Activated T-helper 1 cell treated with Interleukin-2 at 50 U/mL for 16 hours (primary cell): ENCODE measurements at regions not wholly inside any gene's neighbourhood (a gene's known extent, or its start where the extent isn't known, plus 50 kb on each side); places are given as distances from the start of the nearest gene placed in this dataset.
"Not testable (repeated sequence)": the region's sequence is repeated elsewhere in the genome, so short reads cannot be mapped to it uniquely, and the experiment has no call there.

ENCODE experiments used
- DNase-seq: peaks from one replicate; pipeline ENCODE4 v3.0.0-alpha.2; 2020; ENCODE audit warnings: low read depth

GRCh38 chr2:216943109-216943508, 83.2 kb upstream of the TNP1 start:
- DNase-seq, result no peak

GRCh38 chr2:216942465-216942864, 82.6 kb upstream of the TNP1 start:
- DNase-seq, result no peak

- no peak for DNase-seq
Observed at GRCh38 chr2:216942016-216942415, 82.2 kb upstream of the TNP1 start.

- no peak for DNase-seq
Observed at GRCh38 chr2:216936954-216937357, 77.1 kb upstream of the TNP1 start.

- no peak for DNase-seq
Observed at GRCh38 chr2:216934623-216935022, 74.8 kb upstream of the TNP1 start.

- DNase-seq, result no peak
Observed at GRCh38 chr2:216934151-216934550, 74.3 kb upstream of the TNP1 start.

- no peak for DNase-seq
Observed at GRCh38 chr2:216932863-216933548, 73.1 kb upstream of the TNP1 start.

GRCh38 chr2:216932113-216932862, 72.4 kb upstream of the TNP1 start:
- no peak for DNase-seq

- DNase-seq, result no peak
Observed at GRCh38 chr2:216930716-216931115, 70.9 kb upstream of the TNP1 start.

GRCh38 chr2:216929338-216929737, 69.5 kb upstream of the TNP1 start:
- DNase-seq, result not testable (repeated sequence)

- no peak for DNase-seq
Observed at GRCh38 chr2:216927163-216927562, 67.3 kb upstream of the TNP1 start.

GRCh38 chr2:216925636-216926366, 65.9 kb upstream of the TNP1 start:
- DNase-seq, result no peak

- no peak for DNase-seq
Observed at GRCh38 chr2:216925006-216925405, 65.1 kb upstream of the TNP1 start.

GRCh38 chr2:216923706-216924105, 63.8 kb upstream of the TNP1 start:
- no peak for DNase-seq

GRCh38 chr2:216922175-216922780, 62.4 kb upstream of the TNP1 start:
- no peak for DNase-seq

GRCh38 chr2:216920937-216921456, 61.1 kb upstream of the TNP1 start:
- no peak for DNase-seq

- DNase-seq, result no peak
Observed at GRCh38 chr2:216920143-216920876, 60.4 kb upstream of the TNP1 start.

GRCh38 chr2:216918088-216918680, 58.3 kb upstream of the TNP1 start:
- no peak for DNase-seq

GRCh38 chr2:216916956-216917650, 57.2 kb upstream of the TNP1 start:
- no peak for DNase-seq

GRCh38 chr2:216915557-216916150, 55.8 kb upstream of the TNP1 start:
- DNase-seq, result no peak
